HEK293T (cell line): ENCODE measurements at regions not wholly inside any gene's neighbourhood (a gene's known extent, or its start where the extent isn't known, plus 50 kb on each side); places are given as distances from the start of the nearest gene placed in this dataset.

Experiments used
- CTCF ChIA-PET: fragments of 350-600 bp; formaldehyde crosslinking; extraction: SDS; loops from one replicate; lab custom pipeline; 2021; ENCODE audit warnings: antibody characterized with exemption, inconsistent platforms; lab: Yijun Ruan, JAX
- POLR2A ChIA-PET: fragments of 350-600 bp; formaldehyde crosslinking; extraction: SDS; loops from one replicate; lab custom pipeline; 2020; ENCODE audit warnings: antibody characterized with exemption, inconsistent platforms; lab: Yijun Ruan, JAX
- DNase-seq: peaks from one replicate; pipeline ENCODE4 v3.0.0; 2012; ENCODE audit warnings: mixed read lengths; ENCODE audit errors: extremely low spot score
- ARNT ChIP-seq: fragments of 450-650 bp; IDR thresholded peaks from 2 replicates; pipeline ENCODE4 v1.6.1; 2017; ENCODE audit warnings: mild to moderate bottlenecking
- BHLHE40 ChIP-seq: fragments of 450-650 bp; IDR thresholded peaks from 2 replicates; pipeline ENCODE4 v1.6.1; 2016; ENCODE audit warnings: mild to moderate bottlenecking, moderate library complexity, borderline replicate concordance
- CTBP1 ChIP-seq: fragments of 450-650 bp; IDR thresholded peaks from 2 replicates; pipeline ENCODE4 v1.6.1; 2016; ENCODE audit warnings: borderline replicate concordance
- ELF4 ChIP-seq: fragments of 450-650 bp; IDR thresholded peaks from 2 replicates; pipeline ENCODE4 v1.6.1; 2017; ENCODE audit warnings: antibody characterized with exemption
- FOXA1 ChIP-seq: fragments of 450-650 bp; IDR thresholded peaks from 2 replicates; pipeline ENCODE4 v1.6.1; 2016; ENCODE audit warnings: mild to moderate bottlenecking
- FOXK2 ChIP-seq: fragments of 450-650 bp; IDR thresholded peaks from 2 replicates; pipeline ENCODE4 v1.6.1; 2016; ENCODE audit warnings: mild to moderate bottlenecking
- FOXM1 ChIP-seq: fragments of 450-650 bp; IDR thresholded peaks from 2 replicates; pipeline ENCODE4 v1.6.1; 2017; ENCODE audit warnings: mild to moderate bottlenecking, borderline replicate concordance
- HDGF ChIP-seq: fragments of 450-650 bp; IDR thresholded peaks from 2 replicates; pipeline ENCODE4 v1.6.1; 2017; ENCODE audit warnings: antibody characterized with exemption, borderline replicate concordance
- L3MBTL2 ChIP-seq: fragments of 450-650 bp; conservative IDR thresholded peaks from 2 replicates; pipeline ENCODE4 v1.6.1; 2016; ENCODE audit warnings: mild to moderate bottlenecking
- LEF1 ChIP-seq: fragments of 450-650 bp; IDR thresholded peaks from 2 replicates; pipeline ENCODE4 v1.6.1; 2017; ENCODE audit warnings: mild to moderate bottlenecking, borderline replicate concordance
- NFRKB ChIP-seq: fragments of 450-650 bp; IDR thresholded peaks from 2 replicates; pipeline ENCODE4 v1.6.1; 2016; ENCODE audit warnings: mild to moderate bottlenecking, moderate library complexity
- PKNOX1 ChIP-seq: fragments of 450-650 bp; IDR thresholded peaks from 2 replicates; pipeline ENCODE4 v1.6.1; 2016
- SP1 ChIP-seq: fragments of 450-650 bp; IDR thresholded peaks from 2 replicates; pipeline ENCODE4 v1.6.1; 2017
- SUZ12 ChIP-seq: fragments of 450-650 bp; IDR thresholded peaks from 2 replicates; pipeline ENCODE4 v1.6.1; 2016; ENCODE audit warnings: mild to moderate bottlenecking
- TARDBP ChIP-seq: fragments of 450-650 bp; IDR thresholded peaks from 2 replicates; pipeline ENCODE4 v1.6.1; 2016
- ZNF384 ChIP-seq: fragments of 450-650 bp; IDR thresholded peaks from 2 replicates; pipeline ENCODE4 v1.6.1; 2016

GRCh38 chr22:49551446-49551845 is 276.2 kb downstream of the BRD1 start:
- POLR2A ChIA-PET = no interaction called here
- TF ChIP-seq L3MBTL2 = no peak
- no peak for TF ChIP-seq FOXA1
- TF ChIP-seq CTBP1 = no peak
- no peak for TF ChIP-seq BHLHE40
- TF ChIP-seq SP1 = no peak
- CTCF ChIA-PET = no interaction called here
- no peak for DNase-seq

- CTCF ChIA-PET = no interaction called here
These were observed 276.8 kb downstream of the BRD1 start for GRCh38 chr22:49550766-49551362.

GRCh38 chr22:49550141-49550430 is 277.6 kb downstream of the BRD1 start:
- TF ChIP-seq CTBP1 (no peak), NFRKB (no peak), TARDBP (no peak), SUZ12 (no peak), BHLHE40 (no peak), L3MBTL2 (no peak), FOXM1 (no peak), FOXA1 (no peak)
- no peak for DNase-seq
- CTCF ChIA-PET = no interaction called here
- POLR2A ChIA-PET = no interaction called here

More at GRCh38 chr22:49550766-49551362, 276.8 kb downstream of the BRD1 start:
- DNase-seq = no peak
- POLR2A ChIA-PET = no interaction called here
- no peak for TF ChIP-seq HDGF
- TF ChIP-seq TARDBP = no peak
- no peak for TF ChIP-seq SP1
- no peak for TF ChIP-seq LEF1
- TF ChIP-seq PKNOX1 = no peak
- no peak for TF ChIP-seq CTBP1
- TF ChIP-seq L3MBTL2 = no peak
- no peak for TF ChIP-seq ELF4
- TF ChIP-seq BHLHE40 = no peak
- TF ChIP-seq SUZ12 = no peak
- TF ChIP-seq ARNT = no peak
- TF ChIP-seq FOXK2 = no peak
- TF ChIP-seq FOXM1 = no peak
- TF ChIP-seq FOXA1 = no peak
- TF ChIP-seq NFRKB = no peak
- TF ChIP-seq ZNF384 = no peak

- TF ChIP-seq FOXM1 (no peak), BHLHE40 (no peak), ELF4 (no peak), FOXA1 (no peak), FOXK2 (no peak), NFRKB (no peak), L3MBTL2 (no peak), SUZ12 (no peak)
- CTCF ChIA-PET = no interaction called here
- POLR2A ChIA-PET = no interaction called here
- no peak for DNase-seq
These were observed 278.2 kb downstream of the BRD1 start for GRCh38 chr22:49549256-49550140.

GRCh38 chr22:49548356-49549202 is 279.1 kb downstream of the BRD1 start:
- ChIA-PET POLR2A (no interaction called here), CTCF (no interaction called here)
- no peak for DNase-seq
- no peak for TF ChIP-seq HDGF
- TF ChIP-seq BHLHE40 = no peak
- TF ChIP-seq FOXA1 = no peak
- no peak for TF ChIP-seq FOXM1
- no peak for TF ChIP-seq SP1
- no peak for TF ChIP-seq L3MBTL2
- TF ChIP-seq NFRKB = no peak
- no peak for TF ChIP-seq TARDBP
- no peak for TF ChIP-seq SUZ12
- no peak for TF ChIP-seq PKNOX1
- TF ChIP-seq ELF4 = no peak
- TF ChIP-seq CTBP1 = no peak
- TF ChIP-seq LEF1 = no peak
- no peak for TF ChIP-seq ZNF384
- no peak for TF ChIP-seq ARNT
- TF ChIP-seq FOXK2 = no peak

- TF ChIP-seq PKNOX1 (no peak), HDGF (no peak), NFRKB (no peak), L3MBTL2 (no peak)
- ChIA-PET POLR2A (no interaction called here), CTCF (no interaction called here)
- no peak for DNase-seq
These were observed 279.9 kb downstream of the BRD1 start for GRCh38 chr22:49547751-49548239.
